BJ (cell line): ENCODE measurements at regions not wholly inside any gene's neighbourhood (a gene's known extent, or its start where the extent isn't known, plus 50 kb on each side); places are given as distances from the start of the nearest gene placed in this dataset.

Experiments
- CTCF ChIA-PET: fragments of 350-600 bp; formaldehyde crosslinking; extraction: SDS; loops from one replicate; lab custom pipeline; 2021; ENCODE audit warnings: antibody characterized with exemption, inconsistent platforms; lab: Yijun Ruan, JAX
- POLR2A ChIA-PET: fragments of 300-600 bp; sonication (Branson Sonifier 250); formaldehyde crosslinking; extraction: SDS; loops from one replicate; lab custom pipeline; 2021; ENCODE audit warnings: antibody characterized with exemption; lab: Charles Lee
- DNase-seq: peaks from one replicate; pipeline ENCODE4 v3.0.0-alpha.2; 2011; ENCODE audit warnings: low read depth
- H3K27me3 ChIP-seq: 2 replicates; pipeline ENCODE4 v1.6.0; 2011; ENCODE audit warnings: low read length; ENCODE audit not compliant: control insufficient read depth, insufficient read depth
- H3K36me3 ChIP-seq: 2 replicates; pipeline ENCODE4 v1.5.1; 2011; ENCODE audit warnings: low read length; ENCODE audit not compliant: control insufficient read depth, insufficient read depth
- H3K4me3 ChIP-seq: 2 replicates; pipeline ENCODE4 v1.5.1; 2011; ENCODE audit warnings: low read depth, mild to moderate bottlenecking, control low read depth, low read length
- TF ChIP-seq, protein P1 (sequence below): IDR thresholded peaks from 2 replicates; pipeline ENCODE4 v1.5.1; 2011; ENCODE audit warnings: low read depth, mild to moderate bottlenecking, control low read depth, inconsistent platforms, low read length, moderate library complexity; ENCODE audit not compliant: insufficient read depth

- CTCF ChIA-PET = no interaction called here
- TF ChIP-seq, protein P1, sequence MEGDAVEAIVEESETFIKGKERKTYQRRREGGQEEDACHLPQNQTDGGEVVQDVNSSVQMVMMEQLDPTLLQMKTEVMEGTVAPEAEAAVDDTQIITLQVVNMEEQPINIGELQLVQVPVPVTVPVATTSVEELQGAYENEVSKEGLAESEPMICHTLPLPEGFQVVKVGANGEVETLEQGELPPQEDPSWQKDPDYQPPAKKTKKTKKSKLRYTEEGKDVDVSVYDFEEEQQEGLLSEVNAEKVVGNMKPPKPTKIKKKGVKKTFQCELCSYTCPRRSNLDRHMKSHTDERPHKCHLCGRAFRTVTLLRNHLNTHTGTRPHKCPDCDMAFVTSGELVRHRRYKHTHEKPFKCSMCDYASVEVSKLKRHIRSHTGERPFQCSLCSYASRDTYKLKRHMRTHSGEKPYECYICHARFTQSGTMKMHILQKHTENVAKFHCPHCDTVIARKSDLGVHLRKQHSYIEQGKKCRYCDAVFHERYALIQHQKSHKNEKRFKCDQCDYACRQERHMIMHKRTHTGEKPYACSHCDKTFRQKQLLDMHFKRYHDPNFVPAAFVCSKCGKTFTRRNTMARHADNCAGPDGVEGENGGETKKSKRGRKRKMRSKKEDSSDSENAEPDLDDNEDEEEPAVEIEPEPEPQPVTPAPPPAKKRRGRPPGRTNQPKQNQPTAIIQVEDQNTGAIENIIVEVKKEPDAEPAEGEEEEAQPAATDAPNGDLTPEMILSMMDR = no peak
- Histone ChIP-seq H3K4me3 (no peak overlapping the region), H3K27me3 (no peaks in the 10 kb centered on the region), H3K36me3 (no peaks in the 10 kb centered on the region)
- POLR2A ChIA-PET = no interaction called here
- DNase-seq = no peak
Observed at GRCh38 chr5:33275391-33275790, 165.4 kb upstream of the TARS1 start.

DNA sequence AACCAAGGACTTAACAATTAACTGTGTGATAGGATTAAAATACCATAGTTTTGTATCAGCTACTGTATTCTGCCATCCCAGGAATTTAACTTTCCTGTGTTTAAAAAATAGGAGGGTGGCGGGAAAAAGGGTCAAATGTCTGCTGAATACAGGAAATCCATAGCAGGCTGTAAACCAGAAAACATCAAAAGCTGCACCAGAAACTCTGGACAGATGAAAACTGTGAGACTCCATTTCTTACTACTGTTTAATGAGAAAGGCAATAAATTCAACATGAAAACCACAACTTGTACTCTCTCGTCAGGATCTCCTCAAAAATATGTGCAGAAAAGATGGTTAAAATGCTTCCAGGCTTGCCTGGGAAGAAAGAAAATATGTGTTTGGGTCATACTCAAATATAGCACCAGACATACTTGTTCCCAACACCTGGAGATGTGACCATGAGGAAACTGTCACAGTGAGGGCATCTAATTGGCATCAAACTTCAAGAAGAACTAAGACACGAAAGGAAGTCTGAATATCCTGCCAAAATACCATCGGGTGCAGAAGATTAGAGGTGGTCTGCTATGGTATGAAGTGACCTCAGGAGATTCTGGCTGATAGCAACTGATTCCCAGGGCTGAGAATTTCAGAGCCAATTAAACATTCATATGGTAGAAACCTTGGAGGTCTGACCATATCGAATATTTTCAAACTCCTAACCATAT lies 164.7 kb upstream of the TARS1 start:
- ChIA-PET POLR2A (interaction anchor here (0.6 kb wide), 1 partner anchor 86 kb away, joined by 3 read pairs; no protein-coding TSS in a partner anchor), CTCF (interaction anchor here (1.4 kb wide), 1 partner anchor 146 kb away, joined by 4 read pairs; no protein-coding TSS in a partner anchor)
- peak; percentile 93 for DNase-seq

GRCh38 chr5:33276628-33276950 lies 164.2 kb upstream of the TARS1 start:
- Histone ChIP-seq H3K36me3 (no peaks in the 10 kb centered on the region), H3K27me3 (no peaks in the 10 kb centered on the region), H3K4me3 (no peak overlapping the region)
- ChIA-PET CTCF (interaction anchor here (1.2 to 2.0 kb wide), 3 partner anchors 12 to 146 kb away, joined by 3 to 6 read pairs (median 4); no protein-coding TSS in a partner anchor), POLR2A (interaction anchor here (0.6 kb wide), 1 partner anchor 85 kb away, joined by 3 read pairs; no protein-coding TSS in a partner anchor)
- no peak for DNase-seq
- TF ChIP-seq, protein P1 = no peak

More for the DNA sequence above, 164.7 kb upstream of the TARS1 start:
- TF ChIP-seq, protein P1 = no peak
- Histone ChIP-seq H3K36me3 (no peaks in the 10 kb centered on the region), H3K27me3 (no peaks in the 10 kb centered on the region), H3K4me3 (no peak overlapping the region)

DNA sequence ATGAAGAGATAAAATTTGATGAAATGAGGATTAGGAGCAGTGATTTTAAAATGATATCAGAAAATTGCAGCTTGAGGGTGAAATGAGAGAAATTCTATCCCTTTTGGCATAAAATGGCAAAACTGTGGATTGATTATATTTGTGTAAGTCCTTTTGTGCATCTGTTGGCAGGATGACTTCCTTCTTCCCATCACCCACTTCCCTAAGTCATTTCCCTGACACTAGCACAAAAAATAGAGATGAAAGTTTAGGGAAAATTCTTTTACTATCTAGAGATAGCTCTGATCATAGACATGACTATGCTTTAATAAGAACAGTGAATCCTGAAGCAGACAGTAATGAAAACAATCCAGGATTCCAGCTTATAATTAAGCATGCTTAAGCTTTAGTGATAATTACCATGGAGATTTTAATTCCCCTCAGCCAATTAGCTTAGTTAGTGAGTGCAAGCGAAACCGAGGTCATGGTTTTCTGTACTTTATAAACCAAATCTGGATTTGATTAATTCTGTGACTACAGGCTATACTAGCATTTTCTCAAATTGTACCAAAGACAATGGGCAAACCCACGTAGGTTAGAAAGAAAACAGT lies 163.6 kb upstream of the TARS1 start:
- TF ChIP-seq, protein P1 = no peak
- no peak for DNase-seq
- H3K4me3 ChIP-seq = no peak overlapping the region
- ChIA-PET POLR2A (interaction anchor here (0.6 kb wide), 1 partner anchor 84 kb away, joined by 3 read pairs; no protein-coding TSS in a partner anchor), CTCF (interaction anchor here (1.2 to 2.0 kb wide), 3 partner anchors 12 to 145 kb away, joined by 3 to 6 read pairs (median 4); no protein-coding TSS in a partner anchor)
- no peaks in the 10 kb centered on the region for H3K36me3 ChIP-seq
- H3K27me3 ChIP-seq = no peaks in the 10 kb centered on the region

DNA sequence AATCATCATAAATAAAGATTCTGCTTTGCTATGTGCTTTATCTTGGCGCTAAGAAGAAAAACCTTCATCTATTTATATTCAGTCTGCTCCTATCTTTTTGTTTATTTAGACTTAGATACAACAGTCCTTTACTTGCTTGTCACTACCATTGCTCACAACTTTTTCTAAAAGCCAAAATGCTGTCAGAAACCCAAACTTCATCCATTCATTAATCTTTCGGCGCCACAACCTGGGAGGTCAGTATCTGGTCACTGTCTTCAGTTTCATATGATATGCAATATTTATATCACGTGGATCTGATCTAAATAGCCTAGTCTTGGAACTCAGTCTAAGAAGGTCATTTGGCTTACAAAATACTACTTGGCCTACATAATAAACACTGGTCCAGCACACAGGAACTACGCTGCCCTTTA lies 159.3 kb upstream of the TARS1 start:
- ChIA-PET POLR2A (no interaction called here), CTCF (no interaction called here)
- TF ChIP-seq, protein P1 = no peak
- no peak for DNase-seq
- no peaks in the 10 kb centered on the region for H3K36me3 ChIP-seq
- no peaks in the 10 kb centered on the region for H3K27me3 ChIP-seq
- no peak overlapping the region for H3K4me3 ChIP-seq
